Occipital lobe (tissue), 1 donor: ENCODE measurements at regions not wholly inside any gene's neighbourhood (a gene's known extent, or its start where the extent isn't known, plus 50 kb on each side); places are given as distances from the start of the nearest gene placed in this dataset.

Source experiments
- DNase-seq: peaks from one replicate; lab custom pipeline; 2025; lab: John Stamatoyannopoulos, UW

DNA sequence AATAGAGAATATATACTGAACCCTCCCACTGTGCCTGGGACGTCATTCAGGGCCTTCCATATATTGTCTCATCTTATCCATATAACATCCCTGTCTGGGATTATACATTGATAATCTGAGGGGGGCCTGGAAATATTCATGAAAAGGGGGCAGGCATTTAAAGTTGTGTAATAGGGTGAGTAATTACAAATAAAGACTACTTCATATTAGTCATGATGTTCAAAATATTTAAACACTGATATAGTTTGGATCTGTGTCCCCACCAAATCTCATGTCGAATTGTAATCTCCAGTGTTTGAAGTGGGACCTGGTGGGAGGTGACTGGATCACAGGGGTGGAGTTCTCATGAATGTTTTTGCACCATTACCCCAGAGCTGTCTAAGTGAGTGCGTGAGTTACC is 97.8 kb downstream of the AQP9 start:
- no peak for DNase-seq

- no peak for DNase-seq
These were observed 102.2 kb downstream of the AQP9 start for GRCh38 chr15:58240191-58240932.

DNA sequence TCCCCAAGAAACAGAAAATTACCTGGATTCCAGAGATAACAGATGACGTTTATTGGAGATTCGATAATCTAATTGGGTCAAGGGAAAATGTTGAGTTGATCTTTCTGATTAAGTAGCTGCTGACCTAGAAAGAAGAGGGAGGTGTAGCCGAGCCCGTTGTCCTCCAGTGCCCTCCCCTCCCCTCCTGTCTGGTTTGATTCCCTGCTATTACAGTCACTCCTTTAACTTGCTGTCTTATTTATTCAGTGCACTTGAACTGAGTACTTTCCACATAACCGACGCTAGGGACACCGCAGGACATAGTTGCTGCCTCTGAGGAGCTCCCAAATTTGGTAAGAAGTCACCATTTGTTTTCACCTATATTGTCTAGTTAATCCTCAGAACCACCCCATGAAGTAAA is 103.7 kb downstream of the AQP9 start:
- no peak for DNase-seq

DNA sequence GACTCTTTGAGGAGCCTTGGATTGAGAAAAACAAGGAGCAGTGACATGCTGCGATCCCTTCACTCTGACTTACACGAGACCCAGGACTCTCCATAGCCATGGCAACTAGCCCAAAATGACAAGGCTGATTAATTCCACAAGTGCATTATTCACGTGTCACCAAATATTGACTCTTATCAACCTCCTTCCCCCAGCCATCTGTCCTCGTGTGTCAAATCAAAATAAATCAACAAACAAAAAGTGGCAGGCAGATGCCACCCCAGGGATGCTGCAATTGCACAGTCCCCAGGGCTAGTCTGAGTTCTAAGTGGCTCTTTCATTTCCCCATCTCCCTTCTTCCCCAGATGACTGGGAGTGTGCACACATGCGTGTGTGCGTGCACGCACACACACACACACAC is 104.9 kb downstream of the AQP9 start:
- DNase-seq, result no peak

- no peak for DNase-seq
These were observed 106.4 kb downstream of the AQP9 start for GRCh38 chr15:58244536-58244935.

DNA sequence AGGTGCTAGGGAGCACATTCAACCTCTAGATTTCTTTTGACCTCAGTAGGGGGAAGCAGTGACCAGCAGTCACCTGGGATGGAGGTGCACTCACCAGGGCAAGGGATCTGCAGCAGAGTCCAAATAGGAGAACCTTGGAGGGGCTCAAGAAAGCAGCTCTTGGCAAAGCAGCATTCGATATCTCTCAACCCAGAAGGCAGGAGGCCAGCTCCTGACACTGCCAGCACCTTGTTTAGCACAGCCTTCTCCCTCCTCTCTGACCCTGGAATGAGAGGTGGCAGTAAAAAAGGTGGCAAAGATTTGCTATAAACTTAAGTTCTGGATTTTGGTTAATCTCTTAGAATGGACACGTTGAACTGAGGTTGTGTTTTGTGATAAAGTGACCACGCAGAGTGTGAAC is 107.9 kb downstream of the AQP9 start:
- DNase-seq, result no peak

GRCh38 chr15:58247855-58248842 is 110.0 kb downstream of the AQP9 start:
- DNase-seq, result no peak

DNA sequence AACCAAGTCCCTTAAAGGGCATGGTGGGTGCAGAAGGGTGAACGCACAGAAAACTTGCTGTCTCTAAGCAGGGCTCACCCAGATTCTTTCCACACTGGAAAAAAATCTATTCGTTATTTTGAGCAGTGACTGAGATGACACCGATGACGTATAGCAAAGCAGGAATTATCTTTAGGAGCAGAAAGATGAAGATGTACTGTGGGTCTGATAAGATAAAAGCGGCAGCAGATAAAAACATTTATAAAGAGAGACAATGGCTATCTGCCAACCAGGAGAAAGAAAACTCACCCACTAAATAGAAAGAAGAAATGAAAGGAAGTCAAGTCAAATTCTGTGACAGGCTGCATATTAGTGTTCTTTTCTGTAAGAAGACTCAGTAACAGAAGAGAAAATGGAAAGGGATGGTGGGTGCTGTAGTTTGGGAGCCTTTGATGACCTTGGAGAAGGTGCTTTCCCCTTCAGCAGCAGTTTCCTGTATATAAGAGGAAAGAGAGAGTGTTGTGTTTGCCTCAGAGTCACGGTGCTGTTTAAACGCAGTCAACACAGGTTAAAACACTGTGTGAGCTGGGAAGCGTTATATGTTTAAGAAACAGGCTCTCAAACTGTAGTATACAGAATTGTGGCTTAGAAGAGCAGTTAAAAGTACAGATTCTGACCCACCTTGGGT is 111.6 kb downstream of the AQP9 start:
- no peak for DNase-seq

DNA sequence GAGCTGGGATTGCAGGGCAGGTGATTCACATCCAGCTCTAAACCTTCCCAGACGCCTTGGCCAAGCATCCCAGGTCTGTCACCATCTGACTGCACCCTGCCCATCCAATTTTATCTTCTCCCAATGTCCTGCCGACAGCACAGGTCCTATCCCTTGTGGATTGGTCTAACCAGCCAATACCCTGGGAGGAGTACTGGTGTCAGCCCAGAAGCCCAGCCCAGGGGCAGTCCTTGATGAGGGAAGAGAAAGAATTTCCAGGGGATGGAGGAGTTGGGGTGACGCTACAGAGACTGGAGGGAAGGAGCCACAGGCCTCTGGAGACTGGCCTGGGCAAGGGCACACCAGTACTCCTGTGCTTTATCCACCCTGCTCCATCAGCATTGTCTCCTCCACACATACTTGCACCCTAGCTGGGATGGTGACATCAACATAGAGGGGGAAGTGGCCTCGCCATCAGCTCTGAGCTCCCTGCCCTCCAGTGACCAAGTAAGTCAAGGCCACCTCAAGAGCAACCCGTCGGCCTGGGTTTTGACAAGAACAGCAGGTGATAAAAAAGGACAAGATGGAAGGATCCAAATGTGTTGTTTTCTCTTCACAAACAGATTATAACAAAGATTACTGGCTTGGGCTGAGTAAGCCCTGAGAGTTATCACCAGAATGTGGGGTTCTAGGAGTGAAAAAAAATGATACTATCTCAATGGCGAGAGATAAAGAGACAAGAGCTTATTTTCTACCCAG is 114.6 kb downstream of the AQP9 start:
- DNase-seq, result no peak

DNA sequence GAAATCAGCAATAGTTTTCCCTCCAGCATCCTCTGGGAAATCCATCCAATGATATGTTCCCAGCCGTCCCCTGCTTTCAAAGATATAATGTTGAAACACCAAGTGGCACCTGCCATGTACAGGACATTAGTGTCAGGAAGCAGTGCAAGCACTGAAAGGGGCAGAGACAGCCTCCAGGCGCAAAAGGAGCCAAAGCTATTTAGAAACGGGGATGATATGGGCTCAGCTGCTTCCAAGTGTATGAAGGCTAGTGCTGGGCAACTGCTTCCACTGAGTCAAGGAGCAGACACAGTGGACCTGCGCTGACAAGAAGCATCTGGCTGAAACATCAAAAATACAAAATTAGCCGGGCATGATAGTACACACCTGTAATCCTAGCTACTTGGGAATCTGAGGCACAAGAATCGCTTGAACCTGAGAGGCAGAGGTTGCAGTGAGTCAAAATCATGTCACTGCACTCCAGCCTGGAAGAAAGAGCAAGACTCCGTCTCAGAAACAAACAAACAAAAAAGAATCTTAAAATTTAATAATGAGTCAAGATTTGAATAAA is 119.7 kb downstream of the AQP9 start:
- DNase-seq, result no peak

- no peak for DNase-seq
These were observed 120.5 kb downstream of the AQP9 start for GRCh38 chr15:58258501-58259292.

- DNase-seq, result no peak
These were observed 122.1 kb downstream of the AQP9 start for GRCh38 chr15:58260205-58260724.

DNA sequence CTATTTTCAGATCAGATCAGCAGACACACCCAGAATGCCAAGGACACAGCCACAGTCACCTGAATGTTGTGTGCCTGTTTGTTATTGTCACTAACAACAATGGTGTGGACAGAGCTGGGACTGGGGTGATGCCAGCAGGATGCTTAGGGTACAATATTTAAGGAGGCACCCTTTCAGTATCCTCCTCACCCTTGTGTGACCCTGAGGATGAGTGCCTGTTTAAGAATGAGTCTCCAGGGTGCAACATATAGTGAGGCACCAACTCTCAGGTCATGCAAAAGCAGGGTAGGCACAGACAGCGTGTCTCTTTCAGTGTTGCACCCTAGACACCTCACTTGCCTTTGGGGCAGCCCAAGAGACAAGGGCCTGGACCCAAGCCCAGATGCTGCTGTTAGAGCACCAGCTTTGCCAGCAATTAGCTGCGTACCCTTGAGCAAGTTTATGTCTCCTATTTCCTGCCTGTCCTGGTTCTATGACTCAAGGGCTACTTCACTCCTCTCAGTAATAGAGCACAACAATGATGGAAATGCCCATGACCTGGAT is 122.6 kb downstream of the AQP9 start:
- no peak for DNase-seq

DNA sequence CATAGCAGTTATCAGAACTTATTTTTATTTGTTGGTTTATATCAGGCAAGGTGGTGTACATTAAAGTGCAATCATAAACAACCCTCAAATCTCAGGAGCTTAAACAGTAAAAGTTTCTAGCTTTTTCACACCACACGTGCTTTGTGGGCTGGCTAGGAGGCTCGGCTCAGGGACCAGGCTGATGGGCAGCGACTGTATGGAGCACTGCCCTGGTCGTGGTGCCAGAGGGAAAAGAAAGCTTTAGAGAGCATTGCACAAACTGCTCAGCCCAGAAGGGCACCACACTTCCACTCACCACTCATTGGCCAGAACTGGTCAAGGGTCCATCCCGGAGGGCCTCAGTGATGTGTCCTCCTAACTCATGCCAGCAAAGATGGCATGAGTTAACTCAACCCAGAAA is 123.2 kb downstream of the AQP9 start:
- no peak for DNase-seq

- no peak for DNase-seq
These were observed 126.1 kb downstream of the AQP9 start for GRCh38 chr15:58264053-58264971.

- no peak for DNase-seq
These were observed 128.9 kb downstream of the AQP9 start for GRCh38 chr15:58267051-58267450.

- no peak for DNase-seq
These were observed 130.6 kb downstream of the AQP9 start for GRCh38 chr15:58268746-58269267.
